Prostate gland (tissue), 2 donors: ENCODE measurements at regions not wholly inside any gene's neighbourhood (a gene's known extent, or its start where the extent isn't known, plus 50 kb on each side); places are given as distances from the start of the nearest gene placed in this dataset.

Source experiments
- DNase-seq: peaks from one replicate; pipeline ENCODE4 v3.0.0-alpha.2; 2019; ENCODE audit warnings: low spot score
- H3K27ac ChIP-seq, 2 donors: fragments of 200-600 bp; sonication (generic); 2 replicates each; pipeline ENCODE4 v1.5.1; 2017 to 2019
- H3K27me3 ChIP-seq: fragments of 200-600 bp; sonication (generic); replicated peaks from 2 replicates; pipeline ENCODE4 v1.5.1; 2019; ENCODE audit not compliant: insufficient read depth
- H3K36me3 ChIP-seq, 2 donors: fragments of 200-600 bp; sonication (generic); 1 replicate in 1 of 2; 2 replicates in 1 of 2; pipeline versions ENCODE4 v1.5.1 to v1.8.1; 2017 to 2019
- H3K4me1 ChIP-seq: fragments of 200-600 bp; sonication (generic); replicated peaks from 2 replicates; pipeline ENCODE4 v1.5.1; 2019
- H3K4me3 ChIP-seq, 2 donors: fragments of 200-600 bp; sonication (generic); 2 replicates each; pipeline ENCODE4 v1.5.1; 2017 to 2019
- H3K9me3 ChIP-seq: fragments of 200-600 bp; sonication (generic); 2 replicates; pipeline ENCODE4 v1.5.1; 2017
- POLR2A ChIP-seq: fragments of 450-650 bp; IDR thresholded peaks from one replicate; pipeline ENCODE4 v1.6.1; 2016; ENCODE audit warnings: antibody characterized with exemption, mild to moderate bottlenecking
- POLR2AphosphoS5 ChIP-seq: sonication (generic); formaldehyde crosslinking; IDR thresholded peaks from one replicate; pipeline ENCODE4 v1.6.1; 2017; ENCODE audit warnings: antibody characterized with exemption
- WGBS: methylation state at CpG from one replicate; pipeline ENCODE4 v1.1.5; 2018; 5-methylcytosine and 5-hydroxymethylcytosine counted together
- intact Hi-C: fragments of 100-400 bp; cut with DNase I; formaldehyde crosslinking; loops from one replicate; pipeline ENCODE4 v1.14.2; 2022
- TF ChIP-seq, protein P1 (sequence below), 4 experiments: fragments of 200-600 bp in 2 of 4; fragments of 450-650 bp in 2 of 4; sonication (generic) in 2 of 4; IDR thresholded peaks; 1 replicate in 3 of 4; 2 replicates in 1 of 4; pipeline ENCODE4 v1.5.1; 2016 to 2019; ENCODE audit warnings: antibody characterized with exemption in 4 of 4, mild to moderate bottlenecking in 2 of 4, moderate library complexity in 2 of 4

DNA sequence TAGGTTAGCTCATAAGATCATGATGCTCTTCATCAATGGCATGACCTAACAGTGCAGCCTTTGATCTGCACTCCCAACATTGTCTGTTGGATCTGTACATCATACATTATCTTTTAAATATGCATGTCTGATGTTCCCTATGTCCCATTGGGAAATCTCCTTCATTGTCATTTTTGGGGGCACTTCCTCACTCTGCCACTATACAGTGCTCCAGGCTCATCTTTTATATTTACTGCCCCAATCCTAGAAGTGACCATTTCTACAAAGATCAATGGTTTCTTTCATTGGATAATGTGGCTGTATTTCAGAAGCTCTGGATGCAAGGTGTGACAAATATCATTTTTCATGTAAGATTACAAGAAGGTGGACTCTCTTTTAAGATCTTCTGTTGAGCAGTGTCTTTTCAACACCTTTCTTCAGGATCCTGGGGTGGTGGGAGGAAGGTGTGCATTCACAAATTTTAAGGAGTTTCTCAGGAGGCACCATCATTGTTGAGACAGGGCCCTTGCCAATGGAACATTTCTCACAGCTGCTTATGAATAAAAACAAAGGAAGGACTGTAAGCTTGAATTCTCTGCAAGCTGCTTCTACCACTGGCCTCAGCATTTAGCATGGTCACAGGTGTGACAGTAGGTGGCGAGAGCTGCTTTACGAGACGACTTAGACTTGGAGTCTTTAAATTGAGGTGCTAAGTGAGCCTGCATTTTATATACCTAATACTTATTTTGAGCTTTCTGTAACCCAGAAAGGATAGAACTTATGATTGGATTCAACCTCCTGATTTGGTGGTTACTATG, 403.0 kb downstream of the LMO7 start:
- no peaks in the 10 kb centered on the region for H3K36me3 ChIP-seq
- no peaks in the 10 kb centered on the region for H3K27me3 ChIP-seq
- TF ChIP-seq POLR2A, result no peak
- TF ChIP-seq, protein P1, sequence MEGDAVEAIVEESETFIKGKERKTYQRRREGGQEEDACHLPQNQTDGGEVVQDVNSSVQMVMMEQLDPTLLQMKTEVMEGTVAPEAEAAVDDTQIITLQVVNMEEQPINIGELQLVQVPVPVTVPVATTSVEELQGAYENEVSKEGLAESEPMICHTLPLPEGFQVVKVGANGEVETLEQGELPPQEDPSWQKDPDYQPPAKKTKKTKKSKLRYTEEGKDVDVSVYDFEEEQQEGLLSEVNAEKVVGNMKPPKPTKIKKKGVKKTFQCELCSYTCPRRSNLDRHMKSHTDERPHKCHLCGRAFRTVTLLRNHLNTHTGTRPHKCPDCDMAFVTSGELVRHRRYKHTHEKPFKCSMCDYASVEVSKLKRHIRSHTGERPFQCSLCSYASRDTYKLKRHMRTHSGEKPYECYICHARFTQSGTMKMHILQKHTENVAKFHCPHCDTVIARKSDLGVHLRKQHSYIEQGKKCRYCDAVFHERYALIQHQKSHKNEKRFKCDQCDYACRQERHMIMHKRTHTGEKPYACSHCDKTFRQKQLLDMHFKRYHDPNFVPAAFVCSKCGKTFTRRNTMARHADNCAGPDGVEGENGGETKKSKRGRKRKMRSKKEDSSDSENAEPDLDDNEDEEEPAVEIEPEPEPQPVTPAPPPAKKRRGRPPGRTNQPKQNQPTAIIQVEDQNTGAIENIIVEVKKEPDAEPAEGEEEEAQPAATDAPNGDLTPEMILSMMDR (IDR thresholded peaks at IDR 0.05), result no peak
- no peak for TF ChIP-seq POLR2AphosphoS5
- H3K27ac ChIP-seq, result no peak overlapping the region
- WGBS, result 60% methylated on average over 3 of the region's 3 CpGs
- intact Hi-C loops, result no loop called here
- DNase-seq, result no peak
- H3K4me3 ChIP-seq, result no peak overlapping the region
- no peaks in the 10 kb centered on the region for H3K9me3 ChIP-seq
- H3K4me1 ChIP-seq, result no peaks in the 10 kb centered on the region

DNA sequence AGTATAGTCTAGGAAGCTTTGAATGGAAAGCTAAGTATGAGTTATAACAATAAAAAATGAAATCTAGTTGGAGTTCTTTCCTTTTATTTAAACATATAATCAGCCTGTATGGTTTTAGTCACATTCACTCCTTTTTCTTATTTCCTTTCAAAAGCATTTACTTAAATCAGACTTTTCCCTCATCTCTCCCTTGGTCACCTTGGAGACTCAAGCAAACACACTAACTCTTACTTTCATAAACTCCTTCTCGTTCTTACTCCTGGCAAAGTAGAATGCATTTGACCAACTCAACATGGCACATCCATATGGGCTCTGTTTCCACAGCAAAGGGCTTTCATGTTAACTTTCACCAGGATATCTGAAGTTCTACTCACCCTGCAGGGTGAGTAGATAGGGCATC, 400.0 kb downstream of the LMO7 start:
- 81% methylated on average over 1 of the region's 1 CpG for WGBS
- no peak for DNase-seq
- Histone ChIP-seq H3K36me3 (no peaks in the 10 kb centered on the region), H3K27me3 (no peaks in the 10 kb centered on the region), H3K4me1 (no peaks in the 10 kb centered on the region), H3K27ac (no peak overlapping the region), H3K4me3 (no peak overlapping the region), H3K9me3 (no peaks in the 10 kb centered on the region)
- TF ChIP-seq, protein P1 (IDR thresholded peaks at IDR 0.05), result no peak
- no peak for TF ChIP-seq POLR2AphosphoS5
- no peak for TF ChIP-seq POLR2A
- intact Hi-C loops, result no loop called here

DNA sequence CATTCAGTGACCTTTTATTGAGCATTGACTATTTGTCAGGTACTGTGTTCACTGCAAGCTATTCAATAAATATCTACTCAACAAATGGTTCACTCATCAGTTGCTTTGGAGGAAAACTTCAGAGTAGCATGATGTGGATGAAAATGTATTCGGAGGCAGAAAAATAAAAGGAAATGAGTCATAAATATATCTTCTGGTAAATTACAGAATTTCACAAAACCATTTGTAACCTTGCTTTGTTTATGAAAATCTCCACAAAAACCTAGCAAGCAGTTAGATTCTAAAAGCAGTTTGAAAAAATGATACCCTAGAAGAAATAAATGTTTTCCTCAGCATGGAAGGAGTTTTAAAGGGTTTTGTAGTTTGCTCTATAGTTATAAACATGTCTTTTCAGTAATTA, 399.6 kb downstream of the LMO7 start:
- intact Hi-C loops, result no loop called here
- WGBS, result 71% methylated on average over 1 of the region's 1 CpG

DNA sequence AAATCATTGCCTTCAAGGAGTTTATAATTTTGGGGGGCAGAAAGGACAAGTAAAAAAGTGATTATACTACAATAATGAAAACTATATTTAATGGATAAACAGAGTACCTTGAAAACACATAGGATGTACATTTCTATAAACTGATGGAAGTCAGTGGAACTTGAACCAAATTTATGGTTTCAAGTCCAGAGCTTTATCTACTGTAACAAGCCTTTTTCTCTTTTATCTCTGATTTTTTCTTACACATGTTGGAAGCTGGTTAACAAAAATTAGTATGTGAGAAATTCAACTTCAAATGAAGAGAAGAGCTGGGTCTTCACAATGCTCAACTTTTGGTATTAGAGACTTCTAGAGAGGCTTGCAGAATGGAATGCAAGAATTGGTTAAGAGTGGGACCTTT, 393.6 kb downstream of the LMO7 start:
- H3K4me1 ChIP-seq, result no peaks in the 10 kb centered on the region
- intact Hi-C loops, result no loop called here
- no peaks in the 10 kb centered on the region for H3K36me3 ChIP-seq
- DNase-seq, result no peak
- no peak overlapping the region for H3K4me3 ChIP-seq
- H3K27me3 ChIP-seq, result no peaks in the 10 kb centered on the region
- H3K27ac ChIP-seq, result no peak overlapping the region
- TF ChIP-seq, protein P1 (IDR thresholded peaks at IDR 0.05), result no peak
- no peak for TF ChIP-seq POLR2A
- no peak for TF ChIP-seq POLR2AphosphoS5
- H3K9me3 ChIP-seq, result no peaks in the 10 kb centered on the region

More for the DNA sequence above, 399.6 kb downstream of the LMO7 start:
- Histone ChIP-seq H3K4me3 (no peak overlapping the region), H3K27ac (no peak overlapping the region), H3K9me3 (no peaks in the 10 kb centered on the region), H3K27me3 (no peaks in the 10 kb centered on the region), H3K36me3 (no peaks in the 10 kb centered on the region), H3K4me1 (no peaks in the 10 kb centered on the region)
- no peak for DNase-seq
- TF ChIP-seq POLR2AphosphoS5 (no peak), POLR2A (no peak)
- TF ChIP-seq, protein P1 (IDR thresholded peaks at IDR 0.05), result no peak

DNA sequence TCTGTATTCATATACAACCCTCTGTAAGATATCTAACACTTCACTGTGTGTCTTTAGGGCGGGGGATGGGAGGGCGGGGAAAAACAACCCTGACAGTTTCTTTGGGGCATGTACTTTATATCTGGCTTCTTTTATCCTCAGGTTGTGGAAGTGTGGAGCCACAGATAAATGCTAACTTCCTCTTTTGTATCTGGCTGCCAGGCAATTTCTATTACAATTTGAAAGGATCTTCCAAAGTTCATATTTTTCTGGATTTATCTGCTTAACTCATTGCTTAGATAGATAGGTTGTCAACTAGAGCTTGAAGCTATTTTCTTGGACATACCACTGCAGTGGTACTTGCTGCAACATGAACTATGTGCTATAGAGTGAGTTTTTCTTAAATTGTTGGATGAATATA, 393.0 kb downstream of the LMO7 start:
- no peaks in the 10 kb centered on the region for H3K4me1 ChIP-seq
- DNase-seq, result no peak
- no peak overlapping the region for H3K4me3 ChIP-seq
- 82% methylated on average over 2 of the region's 2 CpGs for WGBS
- TF ChIP-seq, protein P1 (IDR thresholded peaks at IDR 0.05), result no peak
- TF ChIP-seq POLR2AphosphoS5, result no peak
- TF ChIP-seq POLR2A, result no peak
- no peaks in the 10 kb centered on the region for H3K9me3 ChIP-seq
- intact Hi-C loops, result no loop called here
- H3K27me3 ChIP-seq, result no peaks in the 10 kb centered on the region
- H3K36me3 ChIP-seq, result no peaks in the 10 kb centered on the region
- H3K27ac ChIP-seq, result no peak overlapping the region
